Activated CD8-positive, alpha-beta memory T cell treated with anti-CD3 and anti-CD28 coated beads for 24 hours (primary cell): ENCODE measurements at regions not wholly inside any gene's neighbourhood (a gene's known extent, or its start where the extent isn't known, plus 50 kb on each side); places are given as distances from the start of the nearest gene placed in this dataset.

Source experiments
- DNase-seq: peaks from one replicate; pipeline ENCODE4 v3.0.0-alpha.2; 2020

GRCh38 chr2:120401275-120402066 lies 55.5 kb downstream of the INHBB start:
- DNase-seq: peak; percentile 33

- DNase-seq: no peak
Measured at GRCh38 chr2:120402067-120402433, 56.1 kb downstream of the INHBB start.

- no peak for DNase-seq
Measured at GRCh38 chr2:120402508-120402907, 56.6 kb downstream of the INHBB start.

- DNase-seq: peak; percentile 28
Measured at GRCh38 chr2:120403261-120403660, 57.3 kb downstream of the INHBB start.

- DNase-seq: peak; percentile 40
Measured at GRCh38 chr2:120403676-120404075, 57.7 kb downstream of the INHBB start.

- peak; percentile 19 for DNase-seq
Measured at GRCh38 chr2:120404274-120404673, 58.3 kb downstream of the INHBB start.

- DNase-seq: peak; percentile 35
Measured at GRCh38 chr2:120404941-120405758, 59.2 kb downstream of the INHBB start.

- no peak for DNase-seq
Measured at GRCh38 chr2:120405759-120406099, 59.8 kb downstream of the INHBB start.

- DNase-seq: peak; percentile 24
Measured at GRCh38 chr2:120406566-120406965, 60.6 kb downstream of the INHBB start.

- DNase-seq: no peak
Measured at GRCh38 chr2:120410487-120410886, 64.6 kb downstream of the INHBB start.

GRCh38 chr2:120415060-120415459 lies 69.1 kb downstream of the INHBB start:
- no peak for DNase-seq

GRCh38 chr2:120415728-120416509 lies 70.0 kb downstream of the INHBB start:
- peak; percentile 30 for DNase-seq

GRCh38 chr2:120418174-120418787 lies 72.3 kb downstream of the INHBB start:
- DNase-seq: peak; percentile 32

- DNase-seq: peak; percentile 30
Measured at GRCh38 chr2:120419073-120419472, 73.1 kb downstream of the INHBB start.

GRCh38 chr2:120419955-120420354 lies 74.0 kb downstream of the INHBB start:
- DNase-seq: no peak

- peak; percentile 19 for DNase-seq
Measured at GRCh38 chr2:120421126-120421829, 75.3 kb downstream of the INHBB start.

GRCh38 chr2:120421830-120422175 lies 75.9 kb downstream of the INHBB start:
- no peak for DNase-seq

- DNase-seq: peak; percentile 35
Measured at GRCh38 chr2:120422465-120423160, 76.7 kb downstream of the INHBB start.

GRCh38 chr2:120423167-120423943 lies 77.4 kb downstream of the INHBB start:
- no peak for DNase-seq

- peak; percentile 24 for DNase-seq
Measured at GRCh38 chr2:120424274-120424796, 78.4 kb downstream of the INHBB start.

GRCh38 chr2:120425014-120425413 lies 79.1 kb downstream of the INHBB start:
- DNase-seq: peak; percentile 30
